Progenitor cell of endocrine pancreas (in vitro differentiated cells): ENCODE measurements at regions not wholly inside any gene's neighbourhood (a gene's known extent, or its start where the extent isn't known, plus 50 kb on each side); places are given as distances from the start of the nearest gene placed in this dataset.

Source experiments
- DNase-seq: peaks from one replicate; pipeline ENCODE4 v3.0.0; 2021; ENCODE audit warnings: low spot score; ENCODE audit not compliant: unreplicated experiment
- H3K27ac Mint-ChIP-seq: 2 replicates; pipeline ENCODE4 v1.8.0; 2021; ENCODE audit warnings: mild to moderate bottlenecking, moderate library complexity, mixed read lengths
- H3K27me3 Mint-ChIP-seq: 2 replicates; pipeline ENCODE4 v1.8.0; 2021; ENCODE audit warnings: mixed read lengths
- H3K36me3 Mint-ChIP-seq: 2 replicates; pipeline ENCODE4 v1.8.0; 2022; ENCODE audit warnings: mixed read lengths; ENCODE audit not compliant: insufficient read depth
- H3K4me1 Mint-ChIP-seq: 2 replicates; pipeline ENCODE4 v1.8.0; 2021; ENCODE audit warnings: low read depth, mixed read lengths
- H3K4me3 Mint-ChIP-seq: 2 replicates; pipeline ENCODE4 v1.8.0; 2021; ENCODE audit warnings: low read depth, mild to moderate bottlenecking, moderate library complexity, mixed read lengths
- H3K9me3 Mint-ChIP-seq: 2 replicates; pipeline ENCODE4 v1.8.0; 2021; ENCODE audit warnings: low read depth, mixed read lengths
- CTCF ChIP-seq: fragments of 200-600 bp; sonication (generic); IDR thresholded peaks from one replicate; pipeline ENCODE4 v1.5.0; 2021; ENCODE audit warnings: antibody characterized with exemption, mild to moderate bottlenecking; ENCODE audit not compliant: unreplicated experiment

GRCh38 chr9:1913631-1914330 is 101.4 kb upstream of the SMARCA2 start:
- Mint-ChIP-seq H3K9me3 (no peaks in the 10 kb centered on the region), H3K4me3 (no peak overlapping the region), H3K27me3 (peaks cover 14% of the 10 kb centered on the region), H3K4me1 (no peaks in the 10 kb centered on the region), H3K36me3 (no peaks in the 10 kb centered on the region), H3K27ac (no peak overlapping the region)
- DNase-seq = no peak
- TF ChIP-seq CTCF = no peak

GRCh38 chr9:1916095-1916494 is 99.1 kb upstream of the SMARCA2 start:
- DNase-seq = no peak
- Mint-ChIP-seq H3K9me3 (no peaks in the 10 kb centered on the region), H3K4me3 (no peak overlapping the region), H3K27me3 (peaks cover 22% of the 10 kb centered on the region), H3K36me3 (no peaks in the 10 kb centered on the region), H3K27ac (no peak overlapping the region), H3K4me1 (no peaks in the 10 kb centered on the region)
- no peak for TF ChIP-seq CTCF

GRCh38 chr9:1916655-1917054 is 98.5 kb upstream of the SMARCA2 start:
- DNase-seq = no peak
- H3K4me1 Mint-ChIP-seq = no peaks in the 10 kb centered on the region
- H3K27me3 Mint-ChIP-seq = peaks cover 22% of the 10 kb centered on the region
- no peak overlapping the region for H3K27ac Mint-ChIP-seq
- H3K9me3 Mint-ChIP-seq = no peaks in the 10 kb centered on the region
- H3K4me3 Mint-ChIP-seq = no peak overlapping the region
- no peaks in the 10 kb centered on the region for H3K36me3 Mint-ChIP-seq
- no peak for TF ChIP-seq CTCF

- Mint-ChIP-seq H3K36me3 (no peaks in the 10 kb centered on the region), H3K27me3 (peaks cover 22% of the 10 kb centered on the region), H3K4me1 (no peaks in the 10 kb centered on the region), H3K4me3 (no peak overlapping the region), H3K9me3 (peaks cover 4% of the 10 kb centered on the region), H3K27ac (no peak overlapping the region)
- TF ChIP-seq CTCF = no peak
- DNase-seq = no peak
Observed at GRCh38 chr9:1917396-1917935, 97.7 kb upstream of the SMARCA2 start.

GRCh38 chr9:1918108-1918507 is 97.0 kb upstream of the SMARCA2 start:
- no peak for TF ChIP-seq CTCF
- no peak for DNase-seq
- Mint-ChIP-seq H3K9me3 (peaks cover 4% of the 10 kb centered on the region), H3K27ac (no peak overlapping the region), H3K27me3 (peaks cover 22% of the 10 kb centered on the region), H3K4me3 (no peak overlapping the region), H3K36me3 (no peaks in the 10 kb centered on the region), H3K4me1 (peaks cover 1% of the 10 kb centered on the region)
